ENCODE measurements at regions not wholly inside any gene's neighbourhood (a gene's known extent, or its start where the extent isn't known, plus 50 kb on each side); places are given as distances from the start of the nearest gene placed in this dataset.

DNA sequence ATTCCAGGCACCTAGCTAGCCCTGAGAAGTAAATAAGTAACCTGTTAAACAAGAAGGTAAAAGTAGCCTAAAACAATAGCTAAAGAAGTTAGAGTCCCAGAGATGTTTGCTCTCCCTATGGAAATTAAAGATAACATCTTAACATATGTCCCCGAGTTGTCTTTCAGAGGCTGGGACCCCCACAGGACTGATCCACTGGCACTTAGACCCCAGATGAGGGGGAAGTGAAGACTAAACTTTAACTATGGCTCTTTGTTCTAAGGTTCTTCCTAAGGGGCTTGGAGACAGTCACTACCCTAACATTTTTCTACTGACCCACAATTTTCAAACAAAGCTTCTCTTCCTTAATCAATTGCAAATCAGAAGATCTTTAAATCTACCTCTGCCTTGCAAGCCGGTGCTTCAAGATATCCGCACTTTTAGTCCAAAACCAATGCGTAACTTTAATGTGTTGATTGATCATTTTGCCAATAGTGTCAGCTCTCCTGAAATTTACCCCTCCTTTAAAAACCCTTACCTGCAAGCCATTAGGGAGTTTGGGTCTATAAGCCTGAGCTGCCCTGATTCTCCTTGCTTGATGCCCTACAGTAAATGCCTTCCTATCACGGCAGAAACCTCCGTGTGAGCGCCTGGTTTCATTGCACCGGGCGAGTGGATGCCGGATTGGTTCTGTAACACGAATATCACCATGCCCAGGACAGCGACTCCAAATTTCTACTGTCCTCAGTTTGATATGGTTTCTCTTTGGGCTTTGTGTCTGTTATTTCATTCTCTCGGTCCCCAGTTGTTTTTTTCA lies 404.4 kb downstream of the SIPA1L2 start:
- TF ChIP-seq, protein P1, sequence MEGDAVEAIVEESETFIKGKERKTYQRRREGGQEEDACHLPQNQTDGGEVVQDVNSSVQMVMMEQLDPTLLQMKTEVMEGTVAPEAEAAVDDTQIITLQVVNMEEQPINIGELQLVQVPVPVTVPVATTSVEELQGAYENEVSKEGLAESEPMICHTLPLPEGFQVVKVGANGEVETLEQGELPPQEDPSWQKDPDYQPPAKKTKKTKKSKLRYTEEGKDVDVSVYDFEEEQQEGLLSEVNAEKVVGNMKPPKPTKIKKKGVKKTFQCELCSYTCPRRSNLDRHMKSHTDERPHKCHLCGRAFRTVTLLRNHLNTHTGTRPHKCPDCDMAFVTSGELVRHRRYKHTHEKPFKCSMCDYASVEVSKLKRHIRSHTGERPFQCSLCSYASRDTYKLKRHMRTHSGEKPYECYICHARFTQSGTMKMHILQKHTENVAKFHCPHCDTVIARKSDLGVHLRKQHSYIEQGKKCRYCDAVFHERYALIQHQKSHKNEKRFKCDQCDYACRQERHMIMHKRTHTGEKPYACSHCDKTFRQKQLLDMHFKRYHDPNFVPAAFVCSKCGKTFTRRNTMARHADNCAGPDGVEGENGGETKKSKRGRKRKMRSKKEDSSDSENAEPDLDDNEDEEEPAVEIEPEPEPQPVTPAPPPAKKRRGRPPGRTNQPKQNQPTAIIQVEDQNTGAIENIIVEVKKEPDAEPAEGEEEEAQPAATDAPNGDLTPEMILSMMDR (IDR thresholded peaks at IDR 0.05; ENCODE audit: insufficient read depth, low read length, severe bottlenecking): no peak
- Histone ChIP-seq H3K36me3 (ENCODE audit: control insufficient read depth, insufficient read depth, low read length) (no peaks in the 10 kb centered on the region), H3K4me3 (ENCODE audit: low read depth, low read length) (no peak overlapping the region), H3K27me3 (ENCODE audit: control insufficient read depth, insufficient read depth, low read length) (no peaks in the 10 kb centered on the region)
- no peak for DNase-seq (ENCODE audit: low read depth)
- FAIRE-seq: no peak

- DNase-seq (ENCODE audit: low read depth) (no peak), FAIRE-seq (no peak)
- Histone ChIP-seq H3K36me3 (ENCODE audit: control insufficient read depth, insufficient read depth, low read length) (no peaks in the 10 kb centered on the region), H3K27me3 (ENCODE audit: control insufficient read depth, insufficient read depth, low read length) (no peaks in the 10 kb centered on the region), H3K4me3 (ENCODE audit: low read depth, low read length) (no peak overlapping the region)
- TF ChIP-seq, protein P1 (IDR thresholded peaks at IDR 0.05; ENCODE audit: insufficient read depth, low read length, severe bottlenecking): no peak
Measured at GRCh38 chr1:232223887-232224286, 406.0 kb downstream of the SIPA1L2 start.

GRCh38 chr1:232223183-232223708 lies 406.7 kb downstream of the SIPA1L2 start:
- no peaks in the 10 kb centered on the region for H3K36me3 ChIP-seq (ENCODE audit: control insufficient read depth, insufficient read depth, low read length)
- DNase-seq (ENCODE audit: low read depth) (no peak), FAIRE-seq (no peak)
- H3K27me3 ChIP-seq (ENCODE audit: control insufficient read depth, insufficient read depth, low read length): no peaks in the 10 kb centered on the region
- TF ChIP-seq, protein P1 (IDR thresholded peaks at IDR 0.05; ENCODE audit: insufficient read depth, low read length, severe bottlenecking): no peak
- H3K4me3 ChIP-seq (ENCODE audit: low read depth, low read length): no peak overlapping the region

DNA sequence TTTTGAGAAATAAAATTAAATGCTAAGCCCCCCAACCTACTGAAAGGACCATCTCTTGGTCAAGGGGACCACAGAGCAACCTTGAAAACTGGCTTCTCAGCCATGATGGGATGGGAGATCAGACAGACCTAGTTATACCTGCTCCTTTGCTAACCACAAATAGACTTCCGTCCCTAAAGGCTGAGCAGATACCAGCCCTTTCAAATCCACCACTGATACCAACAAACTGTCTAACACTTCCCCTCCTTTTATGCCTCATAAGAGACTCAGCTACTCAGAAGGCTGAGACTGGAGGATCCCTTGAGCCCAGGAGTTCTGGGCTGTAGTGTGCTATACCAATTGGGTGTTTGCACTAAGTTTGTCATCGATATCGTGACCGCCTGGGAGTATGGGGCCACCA lies 407.3 kb downstream of the SIPA1L2 start:
- FAIRE-seq (no peak), DNase-seq (ENCODE audit: low read depth) (no peak)
- Histone ChIP-seq H3K36me3 (ENCODE audit: control insufficient read depth, insufficient read depth, low read length) (no peaks in the 10 kb centered on the region), H3K27me3 (ENCODE audit: control insufficient read depth, insufficient read depth, low read length) (no peaks in the 10 kb centered on the region), H3K4me3 (ENCODE audit: low read depth, low read length) (no peak overlapping the region)
- TF ChIP-seq, protein P1 (IDR thresholded peaks at IDR 0.05; ENCODE audit: insufficient read depth, low read length, severe bottlenecking): no peak

DNA sequence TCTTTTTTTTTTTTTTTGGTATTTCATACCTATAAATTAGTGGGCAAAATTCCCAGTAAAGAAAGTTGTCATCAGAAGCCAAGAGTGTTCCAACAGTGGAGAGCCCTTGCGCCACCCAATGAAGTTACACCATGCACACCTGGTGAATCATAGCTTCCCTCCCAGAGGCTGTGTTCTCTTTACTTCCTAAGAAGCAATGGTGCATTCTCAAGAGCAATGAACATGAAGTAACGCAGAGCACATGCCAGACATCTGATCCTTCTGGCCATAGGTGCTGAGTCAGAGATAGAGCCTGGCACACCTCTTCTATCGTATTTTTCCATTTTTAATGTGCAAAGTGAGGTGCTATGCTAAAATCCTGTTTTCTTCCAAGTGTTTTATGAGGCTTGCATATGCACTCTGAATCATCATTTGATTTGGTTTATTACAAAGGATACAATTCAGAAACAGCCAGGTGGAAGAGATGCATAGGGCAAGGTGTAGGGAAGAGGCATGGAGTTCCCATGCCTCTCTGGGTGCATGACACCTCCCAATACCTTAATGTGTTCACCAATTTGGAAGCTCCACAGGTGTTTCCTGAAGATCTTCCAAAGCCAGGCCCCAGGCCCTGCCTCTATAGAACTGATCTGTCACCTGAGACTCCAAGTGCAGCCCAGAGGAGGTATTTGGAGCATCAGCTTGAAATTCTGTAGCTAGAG lies 408.0 kb downstream of the SIPA1L2 start:
- H3K36me3 ChIP-seq (ENCODE audit: control insufficient read depth, insufficient read depth, low read length): no peaks in the 10 kb centered on the region
- H3K4me3 ChIP-seq (ENCODE audit: low read depth, low read length): no peak overlapping the region
- DNase-seq (ENCODE audit: low read depth) (peak; percentile 99), FAIRE-seq (peak; percentile 99)
- no peaks in the 10 kb centered on the region for H3K27me3 ChIP-seq (ENCODE audit: control insufficient read depth, insufficient read depth, low read length)
- TF ChIP-seq, protein P1 (IDR thresholded peaks at IDR 0.05; ENCODE audit: insufficient read depth, low read length, severe bottlenecking): no peak
